ENCODE measurements at regions not wholly inside any gene's neighbourhood (a gene's known extent, or its start where the extent isn't known, plus 50 kb on each side); places are given as distances from the start of the nearest gene placed in this dataset.

DNA sequence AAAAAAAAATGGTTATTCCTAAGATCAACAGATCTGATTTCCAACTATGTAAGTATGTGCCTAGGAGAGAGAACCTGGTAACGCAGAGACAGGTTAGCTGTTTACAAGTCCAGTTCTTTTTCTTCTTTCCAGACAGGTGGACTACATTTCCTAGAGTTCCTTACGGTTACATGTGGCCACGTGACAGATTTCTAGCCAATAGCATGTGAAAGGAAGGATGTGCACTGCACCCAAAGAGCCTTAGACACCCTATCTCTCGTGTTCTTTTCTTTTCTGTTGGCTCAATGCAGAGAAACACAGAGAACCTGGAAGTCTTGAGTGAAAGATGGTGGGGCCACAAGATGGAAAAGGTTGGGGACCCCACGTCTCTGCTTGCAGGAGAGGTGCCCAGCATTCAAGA is 375.9 kb downstream of the TNS1 start:
- TF ChIP-seq, protein P1, sequence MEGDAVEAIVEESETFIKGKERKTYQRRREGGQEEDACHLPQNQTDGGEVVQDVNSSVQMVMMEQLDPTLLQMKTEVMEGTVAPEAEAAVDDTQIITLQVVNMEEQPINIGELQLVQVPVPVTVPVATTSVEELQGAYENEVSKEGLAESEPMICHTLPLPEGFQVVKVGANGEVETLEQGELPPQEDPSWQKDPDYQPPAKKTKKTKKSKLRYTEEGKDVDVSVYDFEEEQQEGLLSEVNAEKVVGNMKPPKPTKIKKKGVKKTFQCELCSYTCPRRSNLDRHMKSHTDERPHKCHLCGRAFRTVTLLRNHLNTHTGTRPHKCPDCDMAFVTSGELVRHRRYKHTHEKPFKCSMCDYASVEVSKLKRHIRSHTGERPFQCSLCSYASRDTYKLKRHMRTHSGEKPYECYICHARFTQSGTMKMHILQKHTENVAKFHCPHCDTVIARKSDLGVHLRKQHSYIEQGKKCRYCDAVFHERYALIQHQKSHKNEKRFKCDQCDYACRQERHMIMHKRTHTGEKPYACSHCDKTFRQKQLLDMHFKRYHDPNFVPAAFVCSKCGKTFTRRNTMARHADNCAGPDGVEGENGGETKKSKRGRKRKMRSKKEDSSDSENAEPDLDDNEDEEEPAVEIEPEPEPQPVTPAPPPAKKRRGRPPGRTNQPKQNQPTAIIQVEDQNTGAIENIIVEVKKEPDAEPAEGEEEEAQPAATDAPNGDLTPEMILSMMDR (conservative IDR thresholded peaks at IDR 0.05; ENCODE audit: low read depth, low read length): no peak
- no peak for DNase-seq (ENCODE audit: low read depth)
- no peak overlapping the region for H3K4me3 ChIP-seq (ENCODE audit: low read depth, low read length)

DNA sequence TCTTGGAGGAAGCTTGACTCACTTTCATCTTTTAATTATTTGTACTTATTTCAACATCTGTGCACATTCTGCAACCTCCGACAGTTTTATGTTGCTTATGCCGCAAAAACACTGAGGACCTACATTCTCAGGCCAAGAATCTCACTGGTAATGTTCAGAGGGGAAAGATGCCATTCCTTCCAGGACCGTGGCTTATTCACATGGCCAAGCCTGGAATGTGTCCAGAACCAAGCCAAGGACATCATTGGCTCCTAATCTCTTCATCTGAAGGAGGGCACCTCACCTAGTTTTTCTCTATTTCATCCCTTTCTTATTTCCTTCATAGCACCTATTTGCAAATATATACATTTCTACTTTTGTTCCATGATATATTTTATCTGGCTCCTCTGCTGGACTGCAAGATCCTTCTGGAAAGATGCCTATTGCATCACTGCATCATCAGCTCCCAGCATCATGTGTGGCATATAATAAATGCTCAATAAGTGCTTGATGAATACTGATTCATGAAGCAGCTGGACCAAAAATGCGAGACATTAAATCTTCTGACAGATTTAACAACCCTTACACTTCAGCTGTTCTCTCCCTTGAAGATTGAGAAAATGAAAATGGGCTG is 377.1 kb downstream of the TNS1 start:
- no peak overlapping the region for H3K4me3 ChIP-seq (ENCODE audit: low read depth, low read length)
- DNase-seq (ENCODE audit: low read depth): no peak
- TF ChIP-seq, protein P1 (conservative IDR thresholded peaks at IDR 0.05; ENCODE audit: low read depth, low read length): no peak

DNA sequence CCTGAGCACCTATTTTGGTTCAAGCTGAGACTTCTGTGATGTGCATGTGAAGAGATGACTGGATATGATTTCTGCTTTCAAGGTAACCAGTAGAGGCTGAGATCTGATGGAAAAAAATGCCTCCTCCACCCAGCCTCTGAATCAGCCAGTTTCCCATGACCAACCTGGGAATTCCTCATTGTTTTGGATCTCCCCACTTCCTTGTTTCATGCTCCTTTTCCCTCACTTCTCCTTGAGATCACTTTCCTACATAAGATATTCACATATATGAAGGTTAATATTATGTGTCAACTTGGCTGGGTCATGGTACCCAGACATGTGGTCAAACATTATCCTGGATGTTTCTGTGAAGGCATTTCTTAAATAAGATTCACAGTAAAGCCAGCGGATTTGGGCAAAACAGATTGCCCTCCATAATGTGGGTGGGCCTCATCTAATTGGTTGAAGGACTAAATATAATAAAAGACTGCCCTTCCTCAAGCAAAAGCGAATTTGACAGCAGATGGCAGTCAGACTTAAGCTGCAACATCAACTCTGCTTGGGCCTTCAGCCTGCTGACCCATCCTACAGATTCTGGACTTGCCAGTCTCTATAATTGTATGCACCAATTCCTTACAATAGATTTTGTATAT is 379.4 kb downstream of the TNS1 start:
- DNase-seq (ENCODE audit: low read depth): no peak
- TF ChIP-seq, protein P1 (conservative IDR thresholded peaks at IDR 0.05; ENCODE audit: low read depth, low read length): no peak
- no peak overlapping the region for H3K4me3 ChIP-seq (ENCODE audit: low read depth, low read length)

DNA sequence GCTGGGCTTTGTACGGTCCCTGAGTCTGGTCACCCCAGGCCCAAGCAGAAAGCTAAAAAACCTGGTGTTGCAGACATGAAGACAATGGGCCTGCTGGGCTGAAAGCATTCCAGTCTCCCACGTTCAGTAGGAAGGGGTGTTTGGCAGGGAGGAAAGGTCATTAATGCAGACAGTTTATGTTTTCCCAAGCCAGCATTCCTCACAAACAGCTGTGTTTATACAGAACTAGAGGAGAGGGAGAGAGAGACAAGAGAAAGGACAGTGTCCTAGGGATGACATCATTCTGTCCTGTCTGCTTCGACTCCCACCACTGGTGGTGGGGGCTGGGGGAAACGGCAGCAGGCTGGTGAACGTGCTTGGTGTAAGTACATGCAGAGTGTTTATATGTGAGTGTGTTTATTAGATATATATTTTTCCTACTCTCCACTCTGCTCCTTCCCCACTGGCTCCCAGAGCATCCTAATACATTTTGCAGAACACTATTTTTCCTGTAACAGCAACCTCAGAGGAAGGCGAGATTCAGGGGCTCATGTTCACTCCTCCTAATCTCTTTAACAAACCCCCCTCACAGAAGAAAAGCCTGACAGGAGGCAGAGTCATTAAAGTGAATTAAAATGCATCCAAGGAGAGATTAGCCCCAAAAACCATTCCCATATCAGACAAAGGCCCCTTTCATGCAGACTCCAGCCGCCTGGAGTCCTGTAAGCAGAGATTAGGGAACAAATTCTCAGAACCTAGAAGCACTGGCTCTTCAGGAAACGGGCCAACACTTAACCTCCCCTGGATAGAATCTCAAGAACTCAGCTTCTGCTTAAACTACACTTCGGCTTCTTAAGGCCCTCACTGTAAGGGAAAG is 380.4 kb downstream of the TNS1 start:
- DNase-seq (ENCODE audit: low read depth): no peak
- TF ChIP-seq, protein P1 (conservative IDR thresholded peaks at IDR 0.05; ENCODE audit: low read depth, low read length): no peak
- no peak overlapping the region for H3K4me3 ChIP-seq (ENCODE audit: low read depth, low read length)

DNA sequence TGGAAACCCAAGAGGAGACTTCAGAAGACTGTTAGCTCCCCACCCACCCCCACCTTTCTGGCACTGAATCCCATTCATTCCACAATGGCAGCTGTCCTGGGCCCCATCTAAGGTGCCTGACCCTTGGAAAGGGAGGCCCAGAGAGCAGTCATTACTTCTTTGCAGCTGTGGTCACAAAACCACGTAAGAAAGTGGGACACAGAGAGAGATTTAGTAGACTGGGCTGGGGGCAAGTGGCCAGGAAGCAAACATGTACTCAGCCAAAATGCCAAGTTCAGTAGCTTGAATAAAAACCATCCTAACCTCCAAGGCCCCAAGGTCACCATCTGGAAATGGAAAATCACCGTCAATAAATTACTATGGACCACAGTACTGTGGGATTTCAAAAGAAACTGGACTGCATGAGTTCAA is 381.4 kb downstream of the TNS1 start:
- TF ChIP-seq, protein P1 (conservative IDR thresholded peaks at IDR 0.05; ENCODE audit: low read depth, low read length): no peak
- no peak for DNase-seq (ENCODE audit: low read depth)

DNA sequence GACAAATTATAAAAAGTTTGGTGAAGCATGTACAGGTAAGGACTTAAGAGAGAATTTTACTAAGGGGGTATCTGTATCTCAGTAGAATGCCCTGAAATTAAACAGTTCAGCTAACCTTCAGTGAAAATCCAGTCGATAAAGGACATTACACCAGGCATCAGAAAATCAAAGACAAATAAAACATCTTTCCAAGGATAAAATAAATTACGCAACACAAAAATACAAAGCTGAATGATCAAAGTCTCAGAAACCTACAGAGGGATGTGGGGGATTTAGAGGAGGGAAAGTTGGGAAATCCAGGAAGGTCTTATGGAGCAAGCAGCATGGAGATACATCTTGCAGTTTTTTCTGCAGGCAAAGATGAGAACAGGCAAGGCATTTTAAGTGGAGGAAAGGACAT is 384.1 kb downstream of the TNS1 start:
- TF ChIP-seq, protein P1 (conservative IDR thresholded peaks at IDR 0.05; ENCODE audit: low read depth, low read length): no peak
- DNase-seq (ENCODE audit: low read depth): no peak
- H3K4me3 ChIP-seq (ENCODE audit: low read depth, low read length): no peak overlapping the region

More for the DNA sequence above, 381.4 kb downstream of the TNS1 start:
- no peak overlapping the region for H3K4me3 ChIP-seq (ENCODE audit: low read depth, low read length)

All from epithelial cell of proximal tubule (primary cell).